ENCODE measurements at regions not wholly inside any gene's neighbourhood (a gene's known extent, or its start where the extent isn't known, plus 50 kb on each side); places are given as distances from the start of the nearest gene placed in this dataset.
"Not testable (repeated sequence)": the region's sequence is repeated elsewhere in the genome, so short reads cannot be mapped to it uniquely, and the experiment has no call there.

GRCh38 chr17:46460129-46460528 lies 52.1 kb upstream of the LRRC37A2 start:
- not testable (repeated sequence) for DNase-seq

- DNase-seq = not testable (repeated sequence)
Measured at GRCh38 chr17:46455069-46455468, 57.2 kb upstream of the LRRC37A2 start.

- not testable (repeated sequence) for DNase-seq
Measured at GRCh38 chr17:46454572-46454971, 57.7 kb upstream of the LRRC37A2 start.

GRCh38 chr17:46453077-46453476 lies 59.2 kb upstream of the LRRC37A2 start:
- not testable (repeated sequence) for DNase-seq

- DNase-seq = not testable (repeated sequence)
Measured at GRCh38 chr17:46445849-46446248, 66.4 kb upstream of the LRRC37A2 start.

- not testable (repeated sequence) for DNase-seq
Measured at GRCh38 chr17:46445411-46445810, 66.9 kb upstream of the LRRC37A2 start.

- DNase-seq = not testable (repeated sequence)
Measured at GRCh38 chr17:46442153-46442552, 70.1 kb upstream of the LRRC37A2 start.

- not testable (repeated sequence) for DNase-seq
Measured at GRCh38 chr17:46440665-46441064, 71.6 kb upstream of the LRRC37A2 start.

- not testable (repeated sequence) for DNase-seq
Measured at GRCh38 chr17:46434450-46435062, 73.0 kb upstream of the ARL17B start.

- not testable (repeated sequence) for DNase-seq
Measured at GRCh38 chr17:46430300-46430699, 68.7 kb upstream of the ARL17B start.

- DNase-seq = not testable (repeated sequence)
Measured at GRCh38 chr17:46429675-46430074, 68.1 kb upstream of the ARL17B start.

GRCh38 chr17:46424187-46424884 lies 62.8 kb upstream of the ARL17B start:
- not testable (repeated sequence) for DNase-seq

- DNase-seq = peak in 1 of 2 donors; percentile 15
Measured at GRCh38 chr17:46417907-46418306, 56.3 kb upstream of the ARL17B start.

GRCh38 chr17:46417261-46417660 lies 55.7 kb upstream of the ARL17B start:
- DNase-seq = not testable (repeated sequence)

GRCh38 chr17:46414559-46414958 lies 53.0 kb upstream of the ARL17B start:
- not testable (repeated sequence) for DNase-seq

GRCh38 chr17:46412156-46412555 lies 50.6 kb upstream of the ARL17B start:
- not testable (repeated sequence) for DNase-seq

- not testable (repeated sequence) for DNase-seq
Measured at GRCh38 chr17:46411172-46411852, 49.7 kb upstream of the ARL17B start.

Measured in inflammatory macrophage treated with lipopolysaccharide for 1 hour (primary cell).